SK-N-SH treated with all-trans-retinoic acid at 6 μM for 48 hours (cell line): ENCODE measurements at regions not wholly inside any gene's neighbourhood (a gene's known extent, or its start where the extent isn't known, plus 50 kb on each side); places are given as distances from the start of the nearest gene placed in this dataset.

Experiments
- ATAC-seq: fragments of 200-7000 bp; cut with Tn5 transposase; 3 replicates; pipeline ENCODE4 v1.9.1; 2020; ENCODE audit warnings: mild to moderate bottlenecking, moderate library complexity
- ARNTL ChIP-seq: fragments of 450-650 bp; formaldehyde crosslinking; IDR thresholded peaks from 2 replicates; pipeline ENCODE4 v1.5.0; 2020; ENCODE audit warnings: low read depth, mild to moderate bottlenecking, moderate library complexity, borderline replicate concordance
- BACH2 ChIP-seq: fragments of 250-450 bp; sonication (Bioruptor Pico); IDR thresholded peaks from 2 replicates; pipeline ENCODE4 v1.9.0; 2021; ENCODE audit warnings: mild to moderate bottlenecking, borderline replicate concordance
- CREB5 ChIP-seq: fragments of 250-450 bp; sonication (Bioruptor Pico); IDR thresholded peaks from 2 replicates; pipeline ENCODE4 v1.5.1; 2020; ENCODE audit warnings: low read depth, mild to moderate bottlenecking, moderate library complexity
- CSDC2 ChIP-seq: fragments of 250-450 bp; sonication (Bioruptor Pico); IDR thresholded peaks from 2 replicates; pipeline ENCODE4 v1.5.0; 2020; ENCODE audit warnings: mild to moderate bottlenecking, moderate library complexity
- CSRNP3 ChIP-seq: fragments of 250-450 bp; sonication (Bioruptor Pico); IDR thresholded peaks from 2 replicates; pipeline ENCODE4 v1.5.1; 2021; ENCODE audit warnings: mild to moderate bottlenecking, moderate library complexity
- ESRRG ChIP-seq: fragments of 250-450 bp; sonication (Bioruptor Pico); IDR thresholded peaks from 2 replicates; pipeline ENCODE4 v1.6.1; 2021; ENCODE audit warnings: mild to moderate bottlenecking
- GLIS3 ChIP-seq: fragments of 250-450 bp; sonication (Bioruptor Pico); IDR thresholded peaks from 2 replicates; pipeline ENCODE4 v1.5.0; 2020; ENCODE audit warnings: mild to moderate bottlenecking, moderate library complexity
- ISL1 ChIP-seq: fragments of 250-450 bp; sonication (Bioruptor Pico); IDR thresholded peaks from 2 replicates; pipeline ENCODE4 v2.1.2; 2022; ENCODE audit warnings: mild to moderate bottlenecking, moderate library complexity
- OSR1 ChIP-seq: fragments of 250-450 bp; sonication (Bioruptor Pico); IDR thresholded peaks from 2 replicates; pipeline ENCODE4 v1.8.0; 2022; ENCODE audit warnings: moderate library complexity, mild to moderate bottlenecking, inconsistent platforms
- PATZ1 ChIP-seq: fragments of 250-450 bp; sonication (Bioruptor Pico); IDR thresholded peaks from 2 replicates; pipeline ENCODE4 v1.8.0; 2020; ENCODE audit warnings: mild to moderate bottlenecking, moderate library complexity, borderline replicate concordance
- POU6F1 ChIP-seq: fragments of 250-450 bp; sonication (Bioruptor Pico); IDR thresholded peaks from 2 replicates; pipeline ENCODE4 v1.8.0; 2021; ENCODE audit warnings: low read depth, mild to moderate bottlenecking, moderate library complexity, borderline replicate concordance
- PPARA ChIP-seq: fragments of 250-450 bp; sonication (Bioruptor Pico); IDR thresholded peaks from 2 replicates; pipeline ENCODE4 v1.5.0; 2020; ENCODE audit warnings: mild to moderate bottlenecking, borderline replicate concordance
- RARB ChIP-seq: fragments of 250-450 bp; sonication (Bioruptor Pico); IDR thresholded peaks from 2 replicates; pipeline ENCODE4 v1.8.0; 2021; ENCODE audit warnings: mild to moderate bottlenecking, moderate library complexity
- SNAI2 ChIP-seq: fragments of 250-450 bp; sonication (Bioruptor Pico); IDR thresholded peaks from 2 replicates; pipeline ENCODE4 v1.5.0; 2020; ENCODE audit warnings: mild to moderate bottlenecking, moderate library complexity
- TCF4 ChIP-seq: fragments of 250-450 bp; sonication (Bioruptor Pico); IDR thresholded peaks from 2 replicates; pipeline ENCODE4 v1.8.0; 2021; ENCODE audit warnings: mild to moderate bottlenecking, moderate library complexity, borderline replicate concordance
- TOX ChIP-seq: fragments of 250-450 bp; sonication (Bioruptor Pico); IDR thresholded peaks from 2 replicates; pipeline ENCODE4 v1.8.0; 2021; ENCODE audit warnings: mild to moderate bottlenecking, moderate library complexity, borderline replicate concordance
- TSHZ2 ChIP-seq: fragments of 250-450 bp; sonication (Bioruptor Pico); IDR thresholded peaks from 2 replicates; pipeline ENCODE4 v1.5.0; 2020; ENCODE audit warnings: mild to moderate bottlenecking, moderate library complexity
- ZC3H10 ChIP-seq: fragments of 250-450 bp; sonication (Bioruptor Pico); IDR thresholded peaks from 2 replicates; pipeline ENCODE4 v1.5.1; 2021; ENCODE audit warnings: mild to moderate bottlenecking, moderate library complexity
- ZNF565 ChIP-seq: fragments of 450-650 bp; formaldehyde crosslinking; conservative IDR thresholded peaks from 2 replicates; pipeline ENCODE4 v1.5.0; 2020; ENCODE audit warnings: low read depth, mild to moderate bottlenecking, moderate library complexity
- ZNF70 ChIP-seq: fragments of 450-650 bp; formaldehyde crosslinking; IDR thresholded peaks from 2 replicates; pipeline ENCODE4 v1.5.0; 2020; ENCODE audit warnings: mild to moderate bottlenecking, moderate library complexity
- ZNF8 ChIP-seq: fragments of 450-650 bp; formaldehyde crosslinking; IDR thresholded peaks from 2 replicates; pipeline ENCODE4 v1.5.0; 2020; ENCODE audit warnings: mild to moderate bottlenecking, moderate library complexity

GRCh38 chr12:47602949-47603558, 102.8 kb downstream of the RPAP3 start:
- TF ChIP-seq TOX (CRISPR knock-in tag) (no peak), PATZ1 (no peak), OSR1 (no peak), TSHZ2 (CRISPR knock-in tag) (no peak), CREB5 (CRISPR knock-in tag) (no peak), CSRNP3 (no peak), ISL1 (no peak), PPARA (CRISPR knock-in tag) (no peak), POU6F1 (CRISPR knock-in tag) (no peak), ZNF8 (CRISPR knock-in tag) (no peak), ZNF70 (CRISPR knock-in tag) (no peak), ARNTL (CRISPR knock-in tag) (no peak), ZC3H10 (CRISPR knock-in tag) (no peak), ESRRG (CRISPR knock-in tag) (no peak), CSDC2 (CRISPR knock-in tag) (no peak), TCF4 (no peak), RARB (CRISPR knock-in tag) (no peak), ZNF565 (CRISPR knock-in tag) (no peak)
- TF ChIP-seq, all 23 proteins: peak for 0
- no peak for ATAC-seq

- ATAC-seq, result no peak
- TF ChIP-seq BACH2 (CRISPR knock-in tag) (no peak), GLIS3 (no peak), TSHZ2 (CRISPR knock-in tag) (no peak), SNAI2 (CRISPR knock-in tag) (no peak)
Measured at GRCh38 chr12:47602325-47602724, 103.5 kb downstream of the RPAP3 start.
